ENCODE measurements at regions not wholly inside any gene's neighbourhood (a gene's known extent, or its start where the extent isn't known, plus 50 kb on each side); places are given as distances from the start of the nearest gene placed in this dataset.
"Not testable (repeated sequence)": the region's sequence is repeated elsewhere in the genome, so short reads cannot be mapped to it uniquely, and the experiment has no call there.

DNA sequence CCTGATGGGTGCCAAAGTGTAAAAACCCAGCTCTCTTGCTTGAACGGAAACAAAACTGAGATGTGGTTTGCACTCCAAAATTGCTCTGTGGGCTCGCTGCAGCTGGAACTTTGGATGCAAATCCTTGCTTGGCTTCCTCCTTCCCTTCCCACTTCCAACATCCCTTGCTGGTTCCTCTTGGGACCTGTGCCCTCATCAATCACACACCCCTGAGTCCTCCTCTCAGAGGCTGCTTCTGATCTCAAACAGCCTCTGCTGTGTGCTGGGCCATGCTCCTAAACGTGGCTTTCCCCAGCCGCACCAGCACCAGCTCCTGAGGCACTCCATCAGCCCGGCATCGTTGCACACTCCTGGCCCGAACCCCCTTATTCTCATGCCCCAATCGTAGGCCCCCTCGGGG lies 124.3 kb upstream of the RAB4A start:
- intact Hi-C loops (cut with micrococcal nuclease) = no loop called here

DNA sequence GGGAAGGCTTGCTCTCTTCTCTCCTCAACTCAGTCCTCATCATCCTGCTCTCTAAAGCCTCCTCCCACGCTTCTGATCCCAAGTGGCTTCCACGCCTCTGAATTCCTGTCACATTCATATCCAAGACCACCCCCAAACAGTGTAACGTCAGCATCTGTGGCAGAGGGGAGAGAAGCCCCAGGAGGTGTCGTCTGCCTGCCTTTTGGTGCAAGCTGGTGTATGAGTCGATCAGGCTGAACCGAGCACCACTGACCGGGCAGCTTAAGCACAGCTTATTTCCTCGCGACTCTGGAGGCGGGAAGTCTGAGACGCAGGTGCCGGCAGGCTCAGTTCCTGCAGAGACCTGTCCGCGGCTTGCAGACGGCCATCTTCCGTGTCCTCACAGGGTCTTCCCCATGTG lies 123.8 kb upstream of the RAB4A start:
- intact Hi-C loops (cut with micrococcal nuclease) = no loop called here

DNA sequence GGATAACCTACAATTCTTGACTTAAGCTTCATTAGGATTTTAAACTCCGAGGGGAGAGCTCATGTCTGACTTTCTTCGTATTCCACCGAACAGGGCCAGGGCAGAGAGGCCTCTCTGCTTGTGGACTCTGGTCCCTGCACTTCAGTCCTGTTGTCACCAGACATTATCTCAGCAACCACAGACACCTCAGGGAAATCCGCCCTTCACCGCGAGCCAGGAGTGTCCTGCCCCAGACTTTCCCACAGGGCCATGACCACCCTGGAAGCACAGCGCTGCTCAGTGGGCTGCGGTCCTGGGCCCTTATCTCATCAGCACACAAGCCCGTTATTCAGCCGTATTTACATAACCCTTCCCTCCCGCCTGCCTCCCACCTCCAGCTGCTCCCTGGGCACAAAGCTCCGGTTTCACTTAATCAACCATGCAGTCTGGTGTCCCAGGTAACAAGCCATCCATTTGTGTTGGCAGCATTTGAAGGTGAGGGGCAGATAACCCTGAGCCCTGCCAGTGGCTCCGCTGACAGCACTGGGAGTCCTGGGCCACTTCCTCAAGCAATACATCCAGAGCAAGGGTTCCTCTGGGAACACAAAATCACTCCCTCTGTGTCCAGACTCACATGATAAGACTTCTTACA lies 122.8 kb upstream of the RAB4A start:
- intact Hi-C loops (cut with micrococcal nuclease) = no loop called here

DNA sequence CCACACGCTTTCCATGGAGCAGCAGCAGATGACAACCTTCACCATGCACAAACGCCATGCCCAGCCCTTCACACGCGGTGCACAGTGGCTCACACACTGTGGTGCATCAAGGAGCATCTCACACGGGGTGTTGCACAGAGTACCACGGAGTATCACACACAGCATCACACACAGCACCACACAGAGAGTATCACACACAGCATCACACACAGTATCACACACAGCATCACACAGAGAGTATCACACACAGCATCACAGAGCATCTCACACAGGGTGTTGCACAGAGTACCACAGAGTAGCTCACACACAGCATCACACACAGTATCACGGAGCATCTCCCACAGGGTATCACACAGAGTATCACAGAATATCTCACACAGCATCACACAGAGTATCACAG lies 122.2 kb upstream of the RAB4A start:
- intact Hi-C loops (cut with micrococcal nuclease) = no loop called here

DNA sequence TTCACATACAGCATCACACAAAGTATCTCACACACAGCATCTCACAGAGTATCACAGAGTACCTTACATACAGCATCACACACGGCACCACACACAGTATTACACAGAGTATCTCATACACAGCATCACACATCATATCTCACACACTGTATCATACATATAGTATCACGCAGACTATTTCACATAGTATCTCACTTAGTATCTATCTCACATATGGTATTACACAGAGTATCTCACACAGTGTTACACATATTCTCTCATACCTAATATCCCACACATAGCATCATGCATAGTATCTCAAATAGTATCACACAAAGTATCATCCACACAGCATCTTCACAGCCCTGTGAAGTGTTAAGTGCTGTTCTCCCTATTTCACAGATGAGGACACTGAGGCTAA lies 121.5 kb upstream of the RAB4A start:
- intact Hi-C loops (cut with micrococcal nuclease) = no loop called here

DNA sequence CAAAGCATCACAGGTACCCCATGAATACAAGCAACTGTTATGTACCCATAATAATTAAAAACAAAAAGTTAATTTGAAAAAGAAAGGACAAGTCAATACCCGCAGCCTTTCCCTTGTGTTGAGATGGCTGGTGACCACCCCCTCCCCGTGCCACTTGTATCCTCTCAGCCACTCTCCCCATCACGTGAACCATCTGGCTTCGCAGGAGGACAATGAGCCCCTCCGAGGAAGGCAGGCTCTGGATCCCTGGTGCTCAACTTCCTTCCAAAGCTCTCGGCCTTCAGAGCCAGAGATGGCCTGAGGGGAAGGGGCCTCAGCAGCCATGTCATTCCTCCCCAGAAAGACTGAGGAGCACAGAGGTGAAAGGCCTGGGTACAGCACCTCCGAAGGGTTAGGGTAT lies 120.4 kb upstream of the RAB4A start:
- intact Hi-C loops (cut with micrococcal nuclease) = no loop called here

DNA sequence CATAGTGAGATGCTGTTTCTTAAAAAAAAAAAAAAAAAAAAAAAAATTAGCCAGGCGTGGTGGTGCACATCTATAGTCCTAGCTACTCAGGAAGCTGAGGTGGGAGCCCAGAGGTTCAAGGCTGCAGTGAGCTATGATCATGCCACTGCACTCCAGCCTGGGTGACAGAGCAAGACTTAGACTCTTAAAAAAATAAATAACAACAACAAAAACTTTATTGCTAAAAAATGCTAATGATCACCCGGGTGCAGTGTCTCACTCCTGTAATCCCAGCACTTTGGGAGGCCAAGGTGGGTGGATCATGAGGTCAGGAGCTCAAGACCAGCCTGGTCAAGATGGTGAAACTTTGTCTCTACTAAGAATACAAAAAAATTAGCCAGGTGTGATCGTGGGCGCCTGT lies 119.5 kb upstream of the RAB4A start:
- intact Hi-C loops (cut with micrococcal nuclease) = not testable (repeated sequence)

DNA sequence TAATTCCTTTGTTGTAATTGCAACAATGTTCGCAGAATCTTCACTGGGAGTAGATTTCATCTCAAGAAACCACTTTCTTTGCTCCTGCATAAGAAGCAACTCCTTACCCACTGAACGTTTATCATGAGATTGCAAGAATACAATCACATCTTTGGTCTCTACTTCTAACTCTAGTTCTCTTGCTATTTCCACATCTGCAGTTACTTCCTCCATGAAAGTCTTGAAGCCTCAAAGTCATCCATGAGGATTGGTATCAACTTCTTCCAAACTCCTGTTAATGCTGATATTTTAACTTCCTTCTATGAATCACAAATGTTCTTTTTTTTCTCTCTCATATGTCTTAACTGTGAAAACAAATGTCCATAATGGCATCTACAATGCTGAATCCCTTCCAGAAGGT lies 118.6 kb upstream of the RAB4A start:
- intact Hi-C loops (cut with micrococcal nuclease) = no loop called here

DNA sequence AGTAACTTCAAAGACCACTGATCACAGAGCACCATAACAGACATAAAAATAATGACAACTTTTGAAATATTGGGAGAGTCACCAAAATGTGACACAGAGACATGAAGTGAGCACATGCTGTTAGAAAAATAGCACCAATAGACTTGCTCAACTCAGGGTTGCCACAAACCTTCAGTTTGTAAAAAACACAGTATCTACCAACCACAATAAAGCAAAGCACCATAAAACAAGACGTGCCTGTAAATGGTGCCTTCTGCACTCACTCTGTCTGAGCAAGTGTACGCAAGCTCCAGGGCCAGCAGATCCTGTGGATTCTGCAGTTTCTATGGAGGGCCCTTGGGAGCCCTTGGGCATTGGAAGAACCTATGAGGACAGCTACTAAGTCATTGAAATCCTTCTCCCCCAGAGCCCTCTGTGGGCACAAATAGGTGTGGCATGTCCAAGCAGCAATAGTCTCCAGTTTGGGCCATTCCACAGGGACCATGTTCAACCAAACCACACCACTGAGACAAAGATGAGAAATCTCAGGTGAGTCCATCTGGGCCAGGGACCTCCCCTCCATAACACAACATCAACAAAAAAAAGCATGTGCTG lies 116.9 kb upstream of the RAB4A start:
- intact Hi-C loops (cut with micrococcal nuclease) = no loop called here

DNA sequence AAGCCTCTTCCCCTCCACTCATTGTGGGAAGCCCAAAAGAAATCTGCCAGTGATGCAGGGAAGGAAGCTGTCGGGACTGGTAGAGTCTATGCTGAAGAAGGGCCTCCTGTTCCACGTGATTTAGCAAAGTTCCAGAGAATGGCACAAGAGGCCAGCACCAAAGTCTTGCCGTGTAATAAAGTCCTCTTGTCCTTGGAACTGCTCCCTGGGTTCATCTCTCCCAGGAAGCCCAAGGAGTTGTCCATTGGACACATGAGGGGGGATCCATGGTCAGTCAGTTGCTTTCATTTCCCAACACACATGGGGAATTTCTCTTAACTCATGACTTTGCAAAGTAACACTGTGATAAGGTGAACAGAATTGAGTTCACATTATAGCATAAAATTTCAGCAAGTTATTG lies 116.1 kb upstream of the RAB4A start:
- intact Hi-C loops (cut with micrococcal nuclease) = no loop called here

DNA sequence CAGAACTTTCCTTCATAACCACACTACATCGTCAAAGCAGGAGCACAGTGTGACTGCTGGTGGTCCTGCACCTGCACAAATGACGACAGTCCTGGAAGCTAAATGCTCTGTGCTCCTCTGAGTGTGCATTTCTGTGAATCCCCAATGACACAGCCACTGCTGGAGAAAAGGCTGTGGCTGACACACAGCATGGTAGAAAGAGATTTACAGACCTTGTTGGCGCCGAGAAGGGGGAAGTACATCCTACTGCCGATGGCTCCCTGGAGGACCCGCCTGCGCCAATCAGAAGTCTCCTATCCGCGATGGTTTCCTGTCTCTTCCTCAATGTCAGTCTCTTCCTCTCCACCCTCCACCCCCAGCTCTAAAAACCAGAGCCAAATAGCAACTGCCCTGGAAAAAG lies 115.4 kb upstream of the RAB4A start:
- intact Hi-C loops (cut with micrococcal nuclease) = no loop called here

DNA sequence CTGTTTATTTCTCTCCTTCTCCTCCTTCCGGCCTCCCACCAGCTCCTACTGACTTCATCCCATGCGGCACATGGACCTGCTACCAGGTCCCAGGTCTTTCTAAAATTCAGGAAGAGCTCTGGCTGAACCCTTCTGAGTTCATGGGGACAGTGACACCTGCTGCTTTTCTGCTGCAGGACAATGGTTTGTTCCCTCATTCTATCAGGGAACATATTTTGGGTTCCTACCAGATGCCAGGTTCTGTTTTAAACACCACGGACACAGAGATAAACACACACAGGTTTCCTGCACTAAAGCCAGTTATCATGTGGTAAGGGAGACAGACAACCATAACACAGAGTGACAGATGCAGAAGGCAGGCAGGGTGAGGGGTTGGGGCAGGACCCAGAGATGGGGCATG lies 114.0 kb upstream of the RAB4A start:
- intact Hi-C loops (cut with micrococcal nuclease) = loop anchor here (1.0 kb wide), 1 partner anchor 422 kb away; the partner anchor contains the start of gene RHOU

DNA sequence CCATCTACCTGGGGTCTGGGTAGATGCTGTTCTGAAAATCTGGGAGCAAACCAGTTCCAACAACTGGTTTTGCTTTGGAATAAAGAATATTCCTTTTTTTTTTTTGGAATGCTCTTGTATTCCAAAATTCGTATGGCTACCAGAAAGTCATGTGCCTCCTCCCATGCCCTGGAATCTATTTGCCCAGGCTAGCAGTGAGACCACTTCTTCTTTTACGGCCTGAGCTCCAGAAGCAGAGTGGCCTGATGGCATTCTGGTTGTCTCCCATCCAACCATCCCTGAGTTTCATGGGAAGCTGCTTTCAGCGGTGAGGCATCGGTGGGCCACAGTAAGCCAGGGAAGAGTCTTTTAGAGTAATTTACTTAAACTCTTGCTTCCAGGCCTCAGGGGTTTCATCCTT lies 113.4 kb upstream of the RAB4A start:
- intact Hi-C loops (cut with micrococcal nuclease) = loop anchor here (1.0 kb wide), 1 partner anchor 422 kb away; the partner anchor contains the start of gene RHOU

DNA sequence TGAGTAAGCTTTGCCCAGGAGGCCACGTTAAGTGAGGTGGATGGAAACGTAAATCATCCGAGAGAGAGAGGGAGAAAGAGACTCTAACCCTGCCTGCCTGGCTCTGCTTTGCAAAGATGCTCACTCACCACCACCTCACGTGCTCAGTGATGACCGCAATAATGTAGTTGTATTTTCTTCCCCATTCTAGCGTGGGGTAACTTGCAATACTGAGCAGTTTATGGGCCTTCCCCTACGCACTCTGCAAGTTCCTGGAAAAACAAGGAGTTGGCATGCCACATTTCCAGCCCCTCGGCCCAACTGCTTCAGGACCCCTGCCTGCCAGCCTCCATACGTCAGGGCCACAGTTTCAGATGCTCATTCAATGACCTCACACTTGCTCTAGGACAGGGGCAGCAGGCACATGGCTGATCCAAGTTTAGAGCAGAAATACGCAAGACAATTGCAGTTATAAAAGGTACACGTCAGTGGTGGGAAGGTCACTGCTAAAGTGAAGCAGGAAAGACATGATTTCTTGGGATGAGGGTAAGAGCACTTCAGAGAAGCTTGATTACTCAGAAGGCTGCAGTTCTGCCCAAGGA lies 112.5 kb upstream of the RAB4A start:
- intact Hi-C loops (cut with micrococcal nuclease) = no loop called here

DNA sequence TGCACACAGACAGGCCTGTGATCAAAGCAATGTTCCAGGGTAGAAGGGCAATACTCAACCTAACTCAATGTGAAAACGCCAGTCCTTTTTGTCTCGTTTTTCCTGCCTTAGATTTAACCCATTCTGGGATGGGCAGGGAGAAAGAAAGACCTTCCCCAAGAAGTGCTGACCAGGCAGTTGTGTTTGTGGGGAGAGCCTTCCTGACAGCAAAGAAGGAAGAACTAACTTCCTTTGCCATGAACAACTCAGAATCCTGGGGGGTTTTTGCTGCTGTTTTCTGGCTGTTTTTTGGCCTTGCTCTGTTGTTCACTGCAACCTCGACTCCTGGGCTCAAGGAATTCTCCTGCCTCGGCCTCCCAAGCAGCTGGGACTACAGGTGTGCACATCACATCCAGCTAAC lies 112.0 kb upstream of the RAB4A start:
- intact Hi-C loops (cut with micrococcal nuclease) = no loop called here

DNA sequence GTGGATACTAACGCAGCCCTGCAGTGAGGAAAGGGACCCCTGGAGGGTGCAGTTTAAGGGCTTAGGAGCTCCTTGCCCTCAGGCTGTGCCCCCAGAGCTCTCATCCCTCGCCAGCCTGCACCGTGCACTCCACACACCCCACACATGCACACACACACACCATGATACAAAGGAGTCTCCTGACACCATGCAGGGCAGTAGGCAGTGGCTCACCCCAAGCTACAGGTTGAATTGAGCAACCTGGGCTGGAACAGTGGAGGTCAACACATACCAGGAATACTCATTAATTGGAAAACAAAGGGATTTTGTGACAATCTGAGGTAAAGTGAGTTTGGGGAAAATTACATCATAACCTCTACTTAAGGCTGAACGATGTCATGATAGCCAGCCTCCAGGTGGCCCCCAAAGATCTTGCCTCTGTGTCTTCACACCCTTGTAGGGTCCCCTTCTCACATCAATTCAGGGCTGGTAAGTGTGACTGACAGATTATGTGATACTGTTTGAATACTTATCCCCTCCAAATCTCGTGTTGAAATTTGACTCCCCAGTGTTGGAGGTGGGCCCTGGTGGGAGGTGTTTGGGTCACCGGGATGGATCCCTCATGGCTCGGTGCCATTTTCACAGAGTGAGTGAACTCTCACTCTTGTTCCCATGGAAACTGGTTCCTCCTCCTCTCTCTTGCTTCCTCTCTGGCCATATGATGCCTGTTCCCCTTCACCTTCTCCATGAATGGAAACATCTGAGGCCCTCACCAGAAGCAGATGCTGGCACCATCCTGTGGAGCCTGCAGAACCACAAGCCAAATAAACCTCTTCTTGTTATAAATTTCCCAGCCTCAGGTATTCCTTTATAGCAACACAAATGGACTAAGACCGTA lies 111.0 kb upstream of the RAB4A start:
- intact Hi-C loops (cut with micrococcal nuclease) = no loop called here

DNA sequence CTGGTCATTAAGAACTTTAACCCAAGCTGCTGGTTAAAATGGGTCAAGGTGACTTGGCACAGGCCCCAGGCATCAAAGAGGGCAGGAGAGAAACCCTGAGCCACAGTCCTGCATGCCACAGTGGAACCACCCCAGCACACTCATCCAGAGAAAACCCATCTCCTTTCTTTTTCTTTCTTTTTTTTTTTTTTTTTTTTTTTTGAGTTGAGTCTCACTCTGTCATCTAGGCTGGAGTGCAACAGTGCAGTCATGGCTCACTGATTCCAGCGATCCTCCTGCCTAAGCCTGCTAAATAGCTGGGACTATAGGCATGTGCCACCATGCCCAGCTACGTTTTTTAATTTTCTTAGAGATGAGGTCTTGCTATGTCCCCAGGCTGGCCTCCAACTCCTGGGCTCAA lies 109.2 kb upstream of the RAB4A start:
- intact Hi-C loops (cut with micrococcal nuclease) = no loop called here

DNA sequence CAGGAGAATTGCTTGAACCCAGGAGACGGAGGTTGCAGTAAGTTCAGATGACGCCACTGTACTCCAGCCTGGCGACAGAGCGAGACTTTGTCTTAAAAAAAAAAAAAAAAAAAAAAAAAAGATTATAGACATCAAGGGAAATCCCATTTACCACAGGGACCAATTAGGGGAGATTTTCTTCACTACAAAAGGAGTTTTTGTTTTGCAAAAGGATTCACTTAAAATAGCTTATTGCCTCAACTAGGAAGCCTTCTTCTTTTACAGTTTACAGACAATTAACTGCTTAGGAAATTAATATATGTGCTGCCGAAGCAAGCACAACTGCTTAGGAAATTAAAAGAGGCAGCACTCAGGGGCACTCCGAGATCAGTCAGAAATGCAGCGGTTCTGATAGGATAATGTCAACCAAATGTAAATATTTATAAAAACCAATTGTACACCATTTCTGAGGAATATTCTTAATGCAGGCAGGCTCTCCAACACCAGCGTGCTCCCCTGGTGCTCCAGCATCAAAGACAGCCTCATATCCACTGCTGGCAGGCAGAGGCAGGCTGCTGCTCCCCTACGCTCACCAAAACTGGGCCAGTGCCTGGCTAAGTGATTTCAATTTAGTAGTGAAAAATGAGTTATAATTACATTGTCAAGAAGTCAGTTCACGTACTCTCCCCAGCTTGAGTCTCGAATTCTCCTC lies 107.9 kb upstream of the RAB4A start:
- intact Hi-C loops (cut with micrococcal nuclease) = no loop called here

DNA sequence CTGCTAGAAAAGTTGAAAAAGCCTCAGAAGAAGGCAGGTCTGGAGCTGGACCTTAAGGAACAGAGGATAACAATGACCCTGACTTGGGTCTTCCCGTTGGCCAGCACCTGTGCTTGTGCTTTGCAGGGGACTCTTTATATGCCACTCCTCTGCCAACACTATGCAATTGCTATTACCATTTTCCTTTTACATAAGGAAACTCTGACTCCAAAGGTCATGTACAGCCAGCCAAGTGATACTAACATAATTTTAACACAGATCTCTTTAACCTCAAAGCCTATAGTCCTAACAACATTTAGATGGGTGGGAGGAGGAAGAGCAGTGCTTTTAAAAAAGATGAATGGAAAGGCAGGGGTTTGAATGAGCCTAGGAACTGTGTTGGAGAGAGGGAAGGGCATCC lies 106.6 kb upstream of the RAB4A start:
- intact Hi-C loops (cut with micrococcal nuclease) = no loop called here

DNA sequence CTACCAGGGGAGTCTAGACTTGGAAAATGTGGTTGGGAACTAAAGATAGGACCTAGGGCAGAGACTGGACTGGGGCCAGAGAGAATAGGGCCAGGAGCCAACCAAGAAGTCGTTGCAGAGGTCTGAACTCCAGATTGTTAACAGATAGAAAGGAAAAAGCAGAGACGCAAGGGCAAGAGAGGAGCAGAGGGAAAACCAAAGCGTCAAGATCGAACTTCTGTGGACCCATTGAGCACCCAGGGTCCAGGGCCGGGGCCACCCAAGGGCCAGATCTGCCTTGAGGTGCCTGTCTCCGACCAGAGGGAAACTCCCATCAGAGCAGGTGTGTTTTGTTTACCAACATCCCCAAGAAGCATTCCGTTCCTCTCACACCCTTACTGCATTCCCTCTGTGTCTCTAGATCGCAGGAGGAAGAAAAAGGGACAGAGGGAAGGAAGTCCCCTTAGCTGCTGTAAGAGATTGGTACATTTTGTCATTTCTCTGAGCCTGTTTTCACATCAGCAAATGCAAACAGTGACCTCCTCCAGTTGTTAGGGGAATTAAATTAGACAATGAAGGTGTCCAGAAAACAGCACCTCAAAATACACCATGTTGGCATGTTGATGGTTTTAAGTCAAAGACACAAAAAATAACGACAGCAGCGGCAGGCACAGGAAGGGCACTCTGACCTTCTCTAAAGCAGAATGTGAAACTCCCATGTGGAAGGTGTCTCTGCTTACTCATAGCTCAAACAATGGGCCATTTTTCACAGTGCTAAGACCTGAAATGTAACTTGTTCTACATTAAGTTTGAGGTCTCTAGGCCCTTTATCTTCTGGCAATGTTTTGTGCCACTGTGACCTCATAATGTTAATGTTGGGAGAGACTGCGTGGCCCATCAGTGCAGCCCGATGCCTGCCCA lies 105.8 kb upstream of the RAB4A start:
- intact Hi-C loops (cut with micrococcal nuclease) = no loop called here

DNA sequence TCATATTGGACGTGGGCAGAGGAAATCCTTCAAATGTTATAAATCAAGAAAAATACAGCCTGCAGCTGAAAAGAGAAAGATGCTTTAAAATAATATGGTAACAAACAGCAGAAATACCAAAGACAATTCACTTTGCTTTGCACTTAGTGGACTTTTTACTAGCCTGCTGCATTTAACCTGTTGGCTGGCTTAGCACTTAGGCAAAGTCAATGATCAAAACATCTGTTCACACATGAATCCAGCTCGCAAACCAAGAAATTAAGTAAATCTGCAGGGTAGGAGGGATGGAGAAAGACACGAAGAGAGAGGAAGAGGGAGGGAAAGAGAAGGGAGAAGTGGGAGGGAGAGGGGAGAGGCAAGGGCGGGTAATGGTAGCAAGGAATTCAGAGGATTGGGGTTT lies 103.6 kb upstream of the RAB4A start:
- intact Hi-C loops (cut with micrococcal nuclease) = no loop called here
